ENCODE measurements at regions not wholly inside any gene's neighbourhood (a gene's known extent, or its start where the extent isn't known, plus 50 kb on each side); places are given as distances from the start of the nearest gene placed in this dataset.
"Not testable (repeated sequence)": the region's sequence is repeated elsewhere in the genome, so short reads cannot be mapped to it uniquely, and the experiment has no call there.

GRCh38 chr3:153767601-153768560 is 353.3 kb upstream of the ARHGEF26 start:
- no peak for DNase-seq

DNA sequence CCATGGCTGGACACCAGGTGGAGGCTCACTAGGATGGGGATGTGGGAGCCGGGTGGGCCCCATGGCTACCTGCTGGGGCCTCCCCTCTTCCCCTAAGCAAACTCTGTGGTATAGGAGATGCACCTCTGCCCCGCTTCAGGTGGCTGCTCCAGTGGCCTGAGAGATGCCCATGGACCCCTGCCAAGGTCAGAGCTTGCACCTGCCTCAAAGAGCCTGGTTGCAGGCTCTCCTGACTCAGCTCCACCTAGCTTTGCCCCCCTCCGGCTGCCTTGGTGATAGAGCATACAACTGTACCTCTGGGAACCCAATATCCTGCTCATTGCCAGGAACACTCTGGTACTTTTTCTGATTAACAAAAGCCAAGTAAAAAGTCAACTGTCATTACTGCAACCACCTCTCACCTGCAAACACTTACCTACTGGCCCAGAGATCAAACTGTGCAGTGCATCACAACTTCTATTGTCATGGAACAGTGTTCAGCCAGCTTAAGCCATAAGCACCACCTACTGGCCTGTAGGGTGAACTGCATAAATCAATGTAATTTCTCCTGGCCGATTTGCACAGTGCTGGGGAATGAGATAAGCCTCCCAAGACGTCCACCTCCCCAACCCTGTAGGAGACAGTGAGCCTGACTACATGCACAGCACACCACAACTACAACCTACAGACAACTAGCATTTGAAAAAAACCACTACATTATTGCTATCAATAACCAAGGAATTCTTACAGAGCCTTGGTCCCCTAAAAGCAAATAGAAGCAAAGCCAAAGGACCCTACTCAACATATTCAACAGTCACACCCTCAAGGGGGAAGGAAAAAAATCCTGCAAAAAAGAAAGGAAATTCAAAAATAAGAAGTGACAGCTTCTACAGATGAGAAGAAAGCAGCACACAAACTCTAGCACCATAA is 352.4 kb upstream of the ARHGEF26 start:
- peak; percentile 55 for DNase-seq

DNA sequence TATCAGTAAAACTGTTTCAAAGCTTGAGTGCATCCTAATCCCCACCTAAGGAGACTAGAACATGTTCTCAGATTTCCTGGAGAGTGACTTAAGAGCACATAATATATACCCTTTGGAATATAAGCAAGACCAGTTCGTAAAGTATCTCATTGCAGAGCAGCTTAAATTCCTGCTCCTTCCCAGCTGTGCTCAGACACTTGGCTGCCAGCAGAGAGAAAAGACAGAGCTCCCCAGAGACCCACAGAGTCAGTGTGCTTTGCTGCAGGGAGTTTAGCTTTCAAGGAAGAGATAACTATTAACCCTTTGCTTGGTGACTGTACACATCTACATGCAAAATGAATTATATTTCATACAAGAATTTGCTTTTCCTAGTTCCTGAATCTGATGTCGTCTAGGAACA is 338.1 kb upstream of the ARHGEF26 start:
- no peak for DNase-seq

GRCh38 chr3:153783741-153784480 is 337.3 kb upstream of the ARHGEF26 start:
- DNase-seq, result no peak

DNA sequence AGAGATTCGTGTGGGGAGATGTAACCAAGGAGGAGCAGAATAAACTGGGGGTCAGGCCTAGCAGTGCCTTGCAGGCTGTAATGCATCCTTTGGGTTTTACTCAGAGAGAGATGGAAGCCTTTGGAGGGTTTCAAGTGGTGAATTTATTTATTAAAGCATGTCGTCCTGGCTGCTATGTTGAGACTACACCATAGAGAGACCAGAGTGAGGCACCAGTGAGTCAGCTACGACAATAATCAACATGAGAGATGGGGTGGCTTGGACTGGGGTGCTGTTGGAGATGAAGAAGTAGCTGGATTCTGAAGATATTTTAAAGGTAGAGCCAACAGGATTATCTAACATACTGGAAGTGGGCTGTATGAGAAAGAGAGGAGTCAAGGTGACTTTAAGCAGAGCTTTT is 335.3 kb upstream of the ARHGEF26 start:
- DNase-seq, result no peak

DNA sequence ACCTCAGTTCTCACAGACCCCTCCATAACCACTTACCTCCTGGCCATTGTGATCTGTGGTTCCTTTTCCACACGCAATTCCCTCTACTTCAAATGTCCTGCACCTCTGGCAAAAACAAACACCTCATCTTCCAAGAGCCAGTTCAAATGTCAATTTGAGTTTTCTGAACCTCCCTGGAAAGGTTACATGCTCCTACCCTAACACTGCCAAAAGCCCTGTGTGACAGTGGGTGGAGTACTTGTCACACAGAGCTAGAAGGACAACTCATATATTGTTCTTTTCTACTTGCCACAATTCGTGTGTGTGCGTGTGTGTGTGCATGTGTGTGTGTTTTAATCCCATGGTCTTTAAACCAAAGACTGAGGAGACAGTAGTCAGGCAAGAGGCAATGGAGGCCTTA is 331.8 kb upstream of the ARHGEF26 start:
- DNase-seq, result no peak

- DNase-seq, result not testable (repeated sequence)
Observed at GRCh38 chr3:153797056-153797455, 324.1 kb upstream of the ARHGEF26 start.

DNA sequence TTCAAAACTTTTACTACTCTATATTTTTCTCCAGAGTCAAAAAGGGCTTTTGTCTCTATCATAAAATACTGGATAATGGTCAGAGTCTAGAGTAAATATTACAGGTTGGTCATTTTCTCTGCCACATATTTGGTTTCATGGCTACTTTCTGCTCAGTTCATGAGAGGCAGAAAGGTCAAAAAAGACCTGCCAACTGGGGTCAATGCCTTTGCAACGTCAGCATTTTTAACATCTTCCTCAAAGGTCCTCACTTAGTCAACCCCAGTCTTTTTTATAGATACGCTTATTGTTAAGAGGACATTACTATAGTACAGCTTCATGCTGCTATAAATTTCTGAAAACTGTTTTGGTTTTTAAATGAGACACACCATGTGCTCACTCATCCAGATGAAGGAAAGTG is 312.1 kb upstream of the ARHGEF26 start:
- no peak for DNase-seq

GRCh38 chr3:153818338-153818737 is 302.9 kb upstream of the ARHGEF26 start:
- DNase-seq, result no peak

GRCh38 chr3:153820035-153820434 is 301.2 kb upstream of the ARHGEF26 start:
- DNase-seq, result no peak

- not testable (repeated sequence) for DNase-seq
Observed at GRCh38 chr3:153828346-153828745, 292.8 kb upstream of the ARHGEF26 start.

GRCh38 chr3:153829606-153830170 is 291.5 kb upstream of the ARHGEF26 start:
- no peak for DNase-seq

DNA sequence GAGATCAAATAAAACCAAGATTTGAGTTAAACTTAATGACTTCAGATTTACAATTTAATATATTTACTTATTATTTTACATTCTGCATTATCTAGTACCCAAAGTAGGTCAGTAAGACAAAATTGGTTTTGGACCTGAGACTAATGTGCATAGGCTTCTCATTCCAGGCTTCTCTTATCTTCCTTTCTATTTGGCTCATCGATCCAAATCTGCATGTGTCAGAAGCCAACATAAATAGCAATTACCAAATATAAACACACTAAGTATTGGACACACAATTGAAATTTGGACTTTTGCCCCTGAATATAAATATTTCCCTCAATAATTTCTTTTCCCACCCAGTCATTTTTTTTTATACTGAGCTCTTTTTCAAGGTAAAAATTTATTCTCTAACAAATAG is 290.6 kb upstream of the ARHGEF26 start:
- no peak for DNase-seq

- DNase-seq, result no peak
Observed at GRCh38 chr3:153835540-153835939, 285.6 kb upstream of the ARHGEF26 start.

- no peak for DNase-seq
Observed at GRCh38 chr3:153840487-153840886, 280.7 kb upstream of the ARHGEF26 start.

- DNase-seq, result no peak
Observed at GRCh38 chr3:153843994-153844393, 277.2 kb upstream of the ARHGEF26 start.

DNA sequence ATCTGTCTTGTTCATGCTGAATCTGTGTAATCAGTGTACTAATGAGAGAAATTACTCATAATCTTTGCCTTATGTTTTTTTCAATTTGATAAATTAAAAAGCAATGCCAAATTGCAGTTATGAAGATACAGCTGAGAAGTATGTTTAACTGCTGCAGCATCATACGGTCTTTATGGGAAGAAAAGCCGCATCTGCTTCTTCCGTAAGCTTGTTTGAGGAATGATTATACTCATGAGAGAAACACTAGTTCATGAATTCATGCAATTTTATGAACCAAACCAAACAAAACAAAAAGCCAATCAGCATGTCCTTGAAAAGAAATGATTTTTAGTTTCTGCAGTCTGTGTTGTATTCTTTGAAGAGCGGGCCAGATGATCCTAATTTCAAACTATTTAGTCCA is 275.9 kb upstream of the ARHGEF26 start:
- no peak for DNase-seq

GRCh38 chr3:153848702-153849101 is 272.5 kb upstream of the ARHGEF26 start:
- DNase-seq, result no peak

DNA sequence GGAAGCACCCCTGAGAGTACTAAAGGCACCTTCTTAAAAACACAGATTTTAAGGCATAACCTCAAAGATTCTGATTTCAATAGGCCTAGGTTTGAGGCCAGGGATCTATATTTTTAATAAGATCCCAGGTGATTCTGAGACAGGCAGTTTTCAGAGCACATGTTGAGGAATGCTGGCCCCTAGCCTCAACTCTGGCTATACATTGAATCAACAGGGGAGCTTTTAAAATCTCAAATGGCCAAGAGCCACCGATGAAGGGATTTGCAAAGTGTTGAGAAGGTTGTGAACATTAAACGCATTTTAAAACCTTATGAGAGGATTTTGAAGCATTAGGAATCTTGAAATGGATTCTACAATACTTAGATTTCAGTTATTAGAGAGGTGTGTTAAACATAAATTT is 268.8 kb upstream of the ARHGEF26 start:
- DNase-seq, result no peak

DNA sequence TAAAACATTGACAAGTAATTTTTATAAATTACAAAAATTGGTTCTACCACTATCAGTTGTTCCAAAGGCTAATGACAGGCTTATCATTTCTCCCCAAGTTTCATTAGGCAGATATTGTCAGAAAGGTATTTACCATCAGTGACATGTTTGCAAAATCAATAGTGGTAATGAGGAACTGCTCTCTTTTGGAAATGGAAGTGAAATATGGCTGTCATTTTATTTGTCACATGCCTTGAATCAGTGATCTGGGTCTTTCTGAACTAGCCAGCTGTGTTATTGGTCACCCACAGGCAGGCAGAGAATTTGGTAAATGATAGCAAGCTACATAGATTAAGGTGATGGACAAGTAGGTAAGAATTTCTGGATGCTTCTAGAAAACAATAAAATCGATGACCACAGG is 268.0 kb upstream of the ARHGEF26 start:
- DNase-seq, result no peak

GRCh38 chr3:153855772-153856171 is 265.4 kb upstream of the ARHGEF26 start:
- no peak for DNase-seq

DNA sequence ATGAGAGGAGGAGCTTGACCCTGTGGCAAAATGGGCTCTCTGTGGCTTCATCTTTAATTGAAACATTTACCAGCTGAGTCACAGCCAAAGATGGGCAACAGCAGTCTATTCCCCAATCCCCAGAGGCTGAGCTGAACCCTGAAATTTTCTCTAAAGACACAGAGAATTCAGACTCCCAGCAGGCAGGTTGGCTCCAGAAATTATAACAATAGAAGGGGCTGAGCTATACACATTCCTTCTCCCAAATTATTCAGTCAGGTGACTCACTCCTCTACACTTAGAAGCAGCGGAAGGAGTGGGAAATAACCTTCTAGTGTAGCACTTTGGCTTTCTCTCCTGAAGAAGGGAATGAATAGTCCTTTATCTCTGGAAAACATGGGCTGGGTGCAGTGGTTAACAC is 264.3 kb upstream of the ARHGEF26 start:
- DNase-seq, result no peak

DNA sequence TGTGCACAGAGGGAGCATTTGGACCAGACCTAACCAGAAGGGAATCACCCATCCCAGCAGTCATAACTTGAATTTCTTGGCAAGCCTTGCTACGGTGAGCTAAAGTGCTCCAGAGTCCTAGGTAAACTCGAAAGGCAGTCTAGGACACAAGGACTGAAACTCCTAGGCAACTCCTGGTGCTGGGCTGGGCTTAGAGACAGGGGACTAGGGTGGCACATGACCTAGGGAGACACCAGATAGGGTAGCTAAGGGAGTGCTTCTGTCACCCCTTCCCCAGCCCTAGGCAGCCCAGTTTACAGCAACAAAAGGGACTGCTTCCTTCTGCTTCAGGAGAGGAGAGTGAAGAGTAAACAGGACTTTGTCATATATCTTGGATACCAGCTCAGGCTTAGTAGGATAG is 256.4 kb upstream of the ARHGEF26 start:
- no peak for DNase-seq

All from central memory CD4-positive, alpha-beta T cell (primary cell).